IMR-90 (cell line): ENCODE measurements at regions not wholly inside any gene's neighbourhood (a gene's known extent, or its start where the extent isn't known, plus 50 kb on each side); places are given as distances from the start of the nearest gene placed in this dataset.
A peak's percentile ranks its signal among the peaks of the same experiment; 100 is the strongest.

ENCODE experiments used
- ATAC-seq: fragments of 200-7000 bp; cut with Tn5 transposase; 2 replicates; pipeline ENCODE4 v1.9.1; 2020; ENCODE audit warnings: low read depth, mild to moderate bottlenecking, moderate library complexity
- BruUV-seq: library from RNA; stranded (reverse); fragments of 400-500 nt; replicated peaks from 2 replicates; lab custom pipeline; 2021; lab: Mats Ljungman, UMichigan
- CTCF ChIA-PET: fragments of 300-600 bp; formaldehyde crosslinking; extraction: SDS; loops from one replicate; lab custom pipeline; 2021; ENCODE audit warnings: antibody characterized with exemption; lab: Yijun Ruan, JAX
- POLR2A ChIA-PET: fragments of 300-600 bp; sonication (Branson Sonifier 250); formaldehyde crosslinking; loops from one replicate; lab custom pipeline; 2022; ENCODE audit warnings: antibody characterized with exemption; ENCODE audit not compliant: unreplicated experiment; lab: Charles Lee
- DNase-seq: peaks from one replicate; pipeline ENCODE4 v3.0.0; 2013
- H2AFZ ChIP-seq: replicated peaks from 2 replicates; pipeline ENCODE3; 2013; ENCODE audit warnings: low read length, mild to moderate bottlenecking; ENCODE audit not compliant: poor library complexity
- H2AK5ac ChIP-seq: 2 replicates; pipeline ENCODE4 v1.6.1; 2013; ENCODE audit warnings: low read depth, low read length, inconsistent platforms
- H2AK9ac ChIP-seq: replicated peaks from 2 replicates; pipeline ENCODE3; 2013; ENCODE audit warnings: mild to moderate bottlenecking, low read depth, low read length, moderate library complexity; ENCODE audit not compliant: poor library complexity
- H2BK120ac ChIP-seq: 2 replicates; pipeline ENCODE4 v1.6.1; 2013; ENCODE audit warnings: low read depth, low read length, inconsistent platforms
- H2BK15ac ChIP-seq: 3 replicates; pipeline ENCODE4 v1.6.1; 2013; ENCODE audit warnings: low read depth, low read length, inconsistent platforms
- H2BK20ac ChIP-seq: 2 replicates; pipeline ENCODE4 v1.6.1; 2013; ENCODE audit warnings: low read depth, mild to moderate bottlenecking, inconsistent platforms, low read length, moderate library complexity
- H2BK5ac ChIP-seq: 2 replicates; pipeline ENCODE4 v1.6.1; 2013; ENCODE audit warnings: mild to moderate bottlenecking, low read depth, low read length, inconsistent platforms; ENCODE audit not compliant: poor library complexity, severe bottlenecking
- H3K14ac ChIP-seq: replicated peaks from 2 replicates; pipeline ENCODE4 v1.6.1; 2013; ENCODE audit warnings: low read depth, low read length, inconsistent platforms
- H3K18ac ChIP-seq: 2 replicates; pipeline ENCODE4 v1.6.1; 2013; ENCODE audit warnings: low read depth, low read length, control low read depth
- H3K23ac ChIP-seq: 2 replicates; pipeline ENCODE4 v1.6.1; 2013; ENCODE audit warnings: low read depth, low read length, inconsistent platforms
- H3K27ac ChIP-seq: 2 replicates; pipeline ENCODE4 v1.5.1; 2013; ENCODE audit warnings: mild to moderate bottlenecking, control low read depth, low read length; ENCODE audit not compliant: insufficient read depth
- H3K27me3 ChIP-seq: 2 replicates; pipeline ENCODE4 v1.6.1; 2013; ENCODE audit warnings: low read length; ENCODE audit not compliant: control insufficient read depth, insufficient read depth
- H3K36me3 ChIP-seq: 2 replicates; pipeline ENCODE4 v1.6.1; 2013; ENCODE audit warnings: low read length, mixed read lengths; ENCODE audit not compliant: control insufficient read depth, insufficient read depth
- H3K4ac ChIP-seq: 2 replicates; pipeline ENCODE4 v1.6.1; 2013; ENCODE audit warnings: low read depth, low read length, inconsistent platforms
- H3K4me1 ChIP-seq: 2 replicates; pipeline ENCODE4 v1.6.1; 2013; ENCODE audit warnings: low read length, mixed read lengths; ENCODE audit not compliant: control insufficient read depth, insufficient read depth
- H3K4me2 ChIP-seq: 2 replicates; pipeline ENCODE4 v1.6.1; 2013; ENCODE audit warnings: low read depth, mild to moderate bottlenecking, control low read depth, low read length, moderate library complexity
- H3K4me3 ChIP-seq: 2 replicates; pipeline ENCODE4 v1.5.1; 2013; ENCODE audit warnings: low read depth, mild to moderate bottlenecking, control low read depth, low read length, moderate library complexity; ENCODE audit not compliant: insufficient read depth
- H3K56ac ChIP-seq: 2 replicates; pipeline ENCODE4 v1.6.1; 2013; ENCODE audit warnings: low read length, inconsistent platforms; ENCODE audit not compliant: insufficient read depth; ENCODE audit errors: extremely low read depth
- H3K79me1 ChIP-seq, 2 experiments: 2 replicates each; pipeline ENCODE4 v1.6.1; 2013; ENCODE audit warnings: low read length in 2 of 2, inconsistent platforms in 1 of 2, low read depth in 1 of 2
- H3K9ac ChIP-seq: 2 replicates; pipeline ENCODE4 v1.6.1; 2013; ENCODE audit warnings: low read depth, low read length, control low read depth
- H3K9me1 ChIP-seq: 2 replicates; pipeline ENCODE4 v1.6.1; 2013; ENCODE audit warnings: low read length, inconsistent platforms; ENCODE audit not compliant: insufficient read depth
- H3K9me3 ChIP-seq: 2 replicates; pipeline ENCODE4 v1.6.1; 2013; ENCODE audit warnings: low read length; ENCODE audit not compliant: control insufficient read depth, insufficient read depth
- H4K20me1 ChIP-seq: 2 replicates; pipeline ENCODE4 v1.6.1; 2013; ENCODE audit warnings: low read length, inconsistent platforms; ENCODE audit not compliant: insufficient read depth
- H4K5ac ChIP-seq: 2 replicates; pipeline ENCODE4 v1.6.1; 2013; ENCODE audit warnings: mild to moderate bottlenecking, low read depth, low read length, control low read depth
- H4K8ac ChIP-seq, 2 experiments: 2 replicates each; pipeline ENCODE4 v1.6.1; 2013; ENCODE audit warnings: low read depth in 2 of 2, low read length in 2 of 2, control low read depth in 1 of 2, inconsistent platforms in 1 of 2
- H4K91ac ChIP-seq: 2 replicates; pipeline ENCODE4 v1.6.1; 2013; ENCODE audit warnings: low read depth, low read length, inconsistent platforms; ENCODE audit not compliant: insufficient read depth
- BHLHE40 ChIP-seq: fragments of 150-350 bp; IDR thresholded peaks from 2 replicates; pipeline ENCODE4 v1.6.1; 2016; ENCODE audit warnings: mild to moderate bottlenecking, low read depth, low read length
- CEBPB ChIP-seq: IDR thresholded peaks from 2 replicates; pipeline ENCODE4 v1.6.1; 2012; ENCODE audit warnings: low read depth, low read length, improper control_type of control experiment
- CHD1 ChIP-seq: IDR thresholded peaks from 2 replicates; pipeline ENCODE4 v1.6.1; 2012; ENCODE audit warnings: low read depth, low read length, improper control_type of control experiment
- FOS ChIP-seq: fragments of 150-350 bp; IDR thresholded peaks from 2 replicates; pipeline ENCODE4 v1.6.1; 2016; ENCODE audit warnings: low read depth, low read length
- MAFK ChIP-seq: IDR thresholded peaks from 2 replicates; pipeline ENCODE4 v1.6.1; 2012; ENCODE audit warnings: low read depth, low read length, improper control_type of control experiment
- MAZ ChIP-seq: IDR thresholded peaks from 2 replicates; pipeline ENCODE4 v1.6.1; 2012; ENCODE audit warnings: low read depth, mild to moderate bottlenecking, low read length, improper control_type of control experiment, moderate library complexity, borderline replicate concordance
- MXI1 ChIP-seq: IDR thresholded peaks from 2 replicates; pipeline ENCODE4 v1.6.1; 2012; ENCODE audit warnings: low read depth, mild to moderate bottlenecking, low read length, moderate library complexity, borderline replicate concordance
- NFE2L2 ChIP-seq: fragments of 150-350 bp; IDR thresholded peaks from 2 replicates; pipeline ENCODE4 v1.6.1; 2016; ENCODE audit warnings: low read depth, mild to moderate bottlenecking, low read length
- POLR2A ChIP-seq: IDR thresholded peaks from 2 replicates; pipeline ENCODE4 v1.6.1; 2012; ENCODE audit warnings: mild to moderate bottlenecking, low read depth, low read length
- RAD21 ChIP-seq: IDR thresholded peaks from 2 replicates; pipeline ENCODE4 v1.6.1; 2012; ENCODE audit warnings: low read length, improper control_type of control experiment
- RCOR1 ChIP-seq: IDR thresholded peaks from 2 replicates; pipeline ENCODE4 v1.6.1; 2012; ENCODE audit warnings: mild to moderate bottlenecking, low read length, improper control_type of control experiment; ENCODE audit not compliant: insufficient replicate concordance
- RFX5 ChIP-seq: IDR thresholded peaks from 2 replicates; pipeline ENCODE4 v1.8.0; 2012; ENCODE audit warnings: low read depth, mild to moderate bottlenecking, low read length, moderate library complexity
- SMC3 ChIP-seq: fragments of 150-350 bp; IDR thresholded peaks from 2 replicates; pipeline ENCODE4 v1.6.1; 2016; ENCODE audit warnings: low read depth, mild to moderate bottlenecking, antibody characterized with exemption, low read length, moderate library complexity
- WGBS, 2 experiments: methylation state at CpG; one replicate each; pipeline versions ENCODE4 v1.1.5 to v1.1.7; 2013; ENCODE audit warnings: missing lambda C conversion rate in 2 of 2; ENCODE audit not compliant: insufficient read length in 1 of 2; ENCODE audit errors: extremely low coverage in 2 of 2; 5-methylcytosine and 5-hydroxymethylcytosine counted together
- dilution Hi-C: fragments of 300-500 bp; cut with HindIII; formaldehyde crosslinking; loops from one replicate; pipeline ENCODE4 v1.14.3; 2018; ENCODE audit warnings: low sequenced_read_pairs; ENCODE audit not compliant: unreplicated experiment
- in situ Hi-C: fragments of 300-500 bp; cut with MboI; formaldehyde crosslinking; loops from 3 replicates; pipeline ENCODE4 v1.14.3; 2019; ENCODE audit warnings: low sequenced_read_pairs, inconsistent platforms, mixed read lengths
- intact Hi-C: fragments of 100-400 bp; cut with micrococcal nuclease; formaldehyde crosslinking; loops from 2 replicates; pipeline ENCODE4 v1.10.0; 2022
- TF ChIP-seq, protein P1 (sequence below): conservative IDR thresholded peaks from 2 replicates; pipeline ENCODE4 v1.5.1; 2012; ENCODE audit warnings: mild to moderate bottlenecking, low read depth, low read length, improper control_type of control experiment
- TF ChIP-seq, protein P2 (sequence below): fragments of 150-350 bp; IDR thresholded peaks from 2 replicates; pipeline ENCODE4 v1.6.1; 2016; ENCODE audit warnings: low read depth, mild to moderate bottlenecking, low read length, moderate library complexity, borderline replicate concordance
- TF ChIP-seq, protein P3 (sequence below): fragments of 150-350 bp; IDR thresholded peaks from 2 replicates; pipeline ENCODE4 v1.6.1; 2017; ENCODE audit warnings: mild to moderate bottlenecking, antibody characterized with exemption, low read length, low read depth

DNA sequence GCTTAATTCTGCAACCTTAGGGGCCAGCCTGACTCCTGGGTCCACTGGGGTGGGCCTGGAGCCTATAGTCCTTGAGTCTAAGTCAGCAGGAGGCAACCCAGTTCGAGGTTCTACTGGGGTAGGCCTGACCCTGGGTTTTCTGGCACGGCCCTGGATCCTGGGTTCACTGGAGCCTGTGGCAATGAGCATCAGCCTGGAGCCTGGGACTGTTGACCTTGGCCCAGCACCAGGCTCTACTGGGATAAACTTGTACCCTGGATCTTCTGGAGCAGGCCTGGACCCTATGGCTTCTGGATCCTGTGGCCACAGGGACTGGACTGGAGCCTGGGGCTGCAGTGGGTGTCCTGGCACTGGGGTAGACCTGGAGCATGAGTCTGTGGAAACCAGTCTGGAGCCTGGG, 874.3 kb upstream of the INTU start:
- H3K4ac ChIP-seq, result peak overlapping the region; percentile 73; the same call in 1 of the 2 replicates
- no peaks in the 10 kb centered on the region for H3K9me3 ChIP-seq

More for the DNA sequence above, 874.3 kb upstream of the INTU start:
- ChIA-PET POLR2A (no interaction called here), CTCF (no interaction called here)
- Histone ChIP-seq H3K27ac (no peak overlapping the region), H3K4me1 (0 out of 2 replicates have a peak, but pooled peaks cover 2% of the 10 kb centered on the region), H4K91ac (0 out of 2 replicates have a peak overlapping the region, but pooled peaks have one; percentile 62), H2BK15ac (no peak overlapping the region; the same call in 2 of the 3 replicates), H3K9me1 (no peaks in the 10 kb centered on the region), H2BK20ac (no peak overlapping the region), H4K8ac (no peak overlapping the region), H2AK9ac (peak overlapping the region; percentile 62), H3K23ac (no peak overlapping the region), H3K56ac (no peak overlapping the region), H3K36me3 (no peaks in the 10 kb centered on the region), H3K4me3 (no peak overlapping the region), H3K27me3 (no peaks in the 10 kb centered on the region), H2AFZ (peak overlapping the region; percentile 26), H3K9ac (no peak overlapping the region), H3K18ac (no peak overlapping the region), H4K20me1 (no peaks in the 10 kb centered on the region), H4K5ac (no peak overlapping the region), H3K14ac (peak overlapping the region; percentile 81), H2BK5ac (no peak overlapping the region), H3K4me2 (no peak overlapping the region), H2BK120ac (no peak overlapping the region; the same call in 1 of the 2 replicates), H3K79me1 (no peaks in the 10 kb centered on the region), H2AK5ac (no peak overlapping the region)
- TF ChIP-seq, protein P1, sequence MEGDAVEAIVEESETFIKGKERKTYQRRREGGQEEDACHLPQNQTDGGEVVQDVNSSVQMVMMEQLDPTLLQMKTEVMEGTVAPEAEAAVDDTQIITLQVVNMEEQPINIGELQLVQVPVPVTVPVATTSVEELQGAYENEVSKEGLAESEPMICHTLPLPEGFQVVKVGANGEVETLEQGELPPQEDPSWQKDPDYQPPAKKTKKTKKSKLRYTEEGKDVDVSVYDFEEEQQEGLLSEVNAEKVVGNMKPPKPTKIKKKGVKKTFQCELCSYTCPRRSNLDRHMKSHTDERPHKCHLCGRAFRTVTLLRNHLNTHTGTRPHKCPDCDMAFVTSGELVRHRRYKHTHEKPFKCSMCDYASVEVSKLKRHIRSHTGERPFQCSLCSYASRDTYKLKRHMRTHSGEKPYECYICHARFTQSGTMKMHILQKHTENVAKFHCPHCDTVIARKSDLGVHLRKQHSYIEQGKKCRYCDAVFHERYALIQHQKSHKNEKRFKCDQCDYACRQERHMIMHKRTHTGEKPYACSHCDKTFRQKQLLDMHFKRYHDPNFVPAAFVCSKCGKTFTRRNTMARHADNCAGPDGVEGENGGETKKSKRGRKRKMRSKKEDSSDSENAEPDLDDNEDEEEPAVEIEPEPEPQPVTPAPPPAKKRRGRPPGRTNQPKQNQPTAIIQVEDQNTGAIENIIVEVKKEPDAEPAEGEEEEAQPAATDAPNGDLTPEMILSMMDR, result no peak
- no peak for TF ChIP-seq POLR2A
- TF ChIP-seq RCOR1, result no peak
- TF ChIP-seq SMC3, result no peak
- TF ChIP-seq NFE2L2, result no peak
- TF ChIP-seq MAFK, result no peak
- TF ChIP-seq, protein P2, sequence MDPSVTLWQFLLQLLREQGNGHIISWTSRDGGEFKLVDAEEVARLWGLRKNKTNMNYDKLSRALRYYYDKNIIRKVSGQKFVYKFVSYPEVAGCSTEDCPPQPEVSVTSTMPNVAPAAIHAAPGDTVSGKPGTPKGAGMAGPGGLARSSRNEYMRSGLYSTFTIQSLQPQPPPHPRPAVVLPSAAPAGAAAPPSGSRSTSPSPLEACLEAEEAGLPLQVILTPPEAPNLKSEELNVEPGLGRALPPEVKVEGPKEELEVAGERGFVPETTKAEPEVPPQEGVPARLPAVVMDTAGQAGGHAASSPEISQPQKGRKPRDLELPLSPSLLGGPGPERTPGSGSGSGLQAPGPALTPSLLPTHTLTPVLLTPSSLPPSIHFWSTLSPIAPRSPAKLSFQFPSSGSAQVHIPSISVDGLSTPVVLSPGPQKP, result no peak
- TF ChIP-seq RFX5, result no peak
- no peak for TF ChIP-seq MAZ
- no peak for TF ChIP-seq CEBPB
- TF ChIP-seq, protein P3, sequence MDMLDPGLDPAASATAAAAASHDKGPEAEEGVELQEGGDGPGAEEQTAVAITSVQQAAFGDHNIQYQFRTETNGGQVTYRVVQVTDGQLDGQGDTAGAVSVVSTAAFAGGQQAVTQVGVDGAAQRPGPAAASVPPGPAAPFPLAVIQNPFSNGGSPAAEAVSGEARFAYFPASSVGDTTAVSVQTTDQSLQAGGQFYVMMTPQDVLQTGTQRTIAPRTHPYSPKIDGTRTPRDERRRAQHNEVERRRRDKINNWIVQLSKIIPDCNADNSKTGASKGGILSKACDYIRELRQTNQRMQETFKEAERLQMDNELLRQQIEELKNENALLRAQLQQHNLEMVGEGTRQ, result no peak
- TF ChIP-seq BHLHE40, result no peak
- no peak for TF ChIP-seq RAD21
- no peak for TF ChIP-seq CHD1
- TF ChIP-seq MXI1, result no peak
- TF ChIP-seq FOS, result no peak
- BruUV-seq, result no TSS peak
- intact Hi-C loops (no loop called here), dilution Hi-C loops (no loop called here), in situ Hi-C loops (no loop called here)
- 82% methylated on average over 2 of the region's 2 CpGs; no CpG with 5 or more reads in 1 of the 2 experiments for WGBS, 2 experiments
- DNase-seq (no peak), ATAC-seq (no peak)
